GM23338 (cell line): ENCODE measurements at regions not wholly inside any gene's neighbourhood (a gene's known extent, or its start where the extent isn't known, plus 50 kb on each side); places are given as distances from the start of the nearest gene placed in this dataset.

ENCODE experiments used
- CREB1 ChIP-seq: fragments of 250-450 bp; sonication (Bioruptor Pico); IDR thresholded peaks from 2 replicates; pipeline ENCODE4 v1.5.0; 2020; ENCODE audit warnings: low read depth, mild to moderate bottlenecking, moderate library complexity
- CTCF ChIP-seq, 2 experiments: fragments of 200-600 bp in 1 of 2; sonication (generic) in 1 of 2; conservative IDR thresholded peaks; 2 replicates each; pipeline versions ENCODE4 v1.5.1 to v1.6.1; 2016 to 2017; ENCODE audit warnings: antibody characterized with exemption in 2 of 2, low read depth in 2 of 2, mild to moderate bottlenecking in 2 of 2, moderate library complexity in 1 of 2
- EZH2 ChIP-seq: fragments of 200-600 bp; sonication (generic); IDR thresholded peaks from one replicate; pipeline ENCODE4 v1.8.0; 2017; ENCODE audit warnings: antibody characterized with exemption, mild to moderate bottlenecking, low read depth; ENCODE audit not compliant: unreplicated experiment
- EZH2phosphoT487 ChIP-seq: fragments of 200-600 bp; sonication (generic); IDR thresholded peaks from one replicate; pipeline ENCODE4 v1.8.1; 2018; ENCODE audit warnings: antibody characterized with exemption; ENCODE audit not compliant: unreplicated experiment
- JUNB ChIP-seq: IDR thresholded peaks from one replicate; pipeline ENCODE4 v1.6.1; 2016; ENCODE audit warnings: antibody characterized with exemption; ENCODE audit not compliant: unreplicated experiment
- POLR2AphosphoS5 ChIP-seq: IDR thresholded peaks from 2 replicates; pipeline ENCODE4 v1.6.1; 2016; ENCODE audit warnings: antibody characterized with exemption, low read depth
- REST ChIP-seq: IDR thresholded peaks from one replicate; pipeline ENCODE4 v1.6.1; 2018; ENCODE audit warnings: antibody characterized with exemption; ENCODE audit not compliant: unreplicated experiment
- ZNF331 ChIP-seq: fragments of 250-450 bp; sonication (Bioruptor Pico); IDR thresholded peaks from 2 replicates; pipeline ENCODE4 v1.5.0; 2020; ENCODE audit warnings: low read depth, mild to moderate bottlenecking, moderate library complexity

GRCh38 chr10:35705051-35705450 lies 63.0 kb upstream of the FZD8 start:
- no peak for TF ChIP-seq CTCF (conservative IDR thresholded peaks at IDR 0.05; ENCODE audit: low read depth in 2 of 2)
- no peak for TF ChIP-seq EZH2
- TF ChIP-seq EZH2phosphoT487 = no peak
- no peak for TF ChIP-seq POLR2AphosphoS5
- TF ChIP-seq ZNF331 (CRISPR knock-in tag) = no peak
- TF ChIP-seq JUNB = no peak
- TF ChIP-seq CREB1 (CRISPR knock-in tag) = no peak
- TF ChIP-seq REST = no peak
